ENCODE measurements at regions not wholly inside any gene's neighbourhood (a gene's known extent, or its start where the extent isn't known, plus 50 kb on each side); places are given as distances from the start of the nearest gene placed in this dataset.

GRCh38 chr7:113307147-113307546 lies 188.8 kb upstream of the SMIM30 start:
- TF ChIP-seq CTCF (IDR thresholded peaks at IDR 0.05) (no peak), POLR2A (IDR thresholded peaks at IDR 0.05) (no peak)
